Erythroblast (primary cell): ENCODE measurements at regions not wholly inside any gene's neighbourhood (a gene's known extent, or its start where the extent isn't known, plus 50 kb on each side); places are given as distances from the start of the nearest gene placed in this dataset.

Experiments
- GATA1 ChIP-seq: IDR thresholded peaks from 2 replicates; pipeline ENCODE4 v1.6.1; 2011; ENCODE audit warnings: low read depth, mild to moderate bottlenecking, control low read depth, low read length, moderate library complexity
- POLR2A ChIP-seq: IDR thresholded peaks from 2 replicates; pipeline ENCODE4 v1.6.1; 2011; ENCODE audit warnings: mild to moderate bottlenecking, low read length

GRCh38 chr6:44030812-44031454 is 96.3 kb downstream of the MRPL14 start:
- TF ChIP-seq POLR2A (no peak), GATA1 (no peak)
